HG02798 (cell line): ENCODE measurements at regions not wholly inside any gene's neighbourhood (a gene's known extent, or its start where the extent isn't known, plus 50 kb on each side); places are given as distances from the start of the nearest gene placed in this dataset.
"Not testable (repeated sequence)": the region's sequence is repeated elsewhere in the genome, so short reads cannot be mapped to it uniquely, and the experiment has no call there.

Experiments
- ATAC-seq: cut with Tn5 transposase; IDR thresholded peaks from one replicate; pipeline ENCODE4 v1.9.1; 2021; ENCODE audit warnings: mild to moderate bottlenecking; ENCODE audit not compliant: unreplicated experiment, poor library complexity

GRCh38 chr6:77019081-77019480 lies 444.2 kb downstream of the HTR1B start:
- no peak for ATAC-seq

GRCh38 chr6:77017537-77017936 lies 445.8 kb downstream of the HTR1B start:
- no peak for ATAC-seq

- ATAC-seq = no peak
Observed at GRCh38 chr6:77015350-77015749, 447.9 kb downstream of the HTR1B start.

GRCh38 chr6:77011929-77012545 lies 451.3 kb downstream of the HTR1B start:
- ATAC-seq = no peak

GRCh38 chr6:77010931-77011542 lies 452.3 kb downstream of the HTR1B start:
- no peak for ATAC-seq

GRCh38 chr6:76992553-76992952 lies 470.7 kb downstream of the HTR1B start:
- no peak for ATAC-seq

GRCh38 chr6:76984572-76984971 lies 478.7 kb downstream of the HTR1B start:
- no peak for ATAC-seq

GRCh38 chr6:76982476-76983199 lies 480.7 kb downstream of the HTR1B start:
- ATAC-seq = no peak

- no peak for ATAC-seq
Observed at GRCh38 chr6:76972474-76972873, 490.8 kb downstream of the HTR1B start.

- ATAC-seq = not testable (repeated sequence)
Observed at GRCh38 chr6:76959177-76959576, 504.1 kb downstream of the HTR1B start.

GRCh38 chr6:76942203-76942966 lies 520.9 kb downstream of the HTR1B start:
- ATAC-seq = no peak

GRCh38 chr6:76940191-76940590 lies 523.1 kb downstream of the HTR1B start:
- ATAC-seq = no peak

GRCh38 chr6:76914737-76915136 lies 548.6 kb downstream of the HTR1B start:
- no peak for ATAC-seq

- not testable (repeated sequence) for ATAC-seq
Observed at GRCh38 chr6:76905541-76905940, 557.8 kb downstream of the HTR1B start.

- ATAC-seq = no peak
Observed at GRCh38 chr6:76892542-76892941, 570.7 kb downstream of the HTR1B start.

- ATAC-seq = no peak
Observed at GRCh38 chr6:76888351-76888750, 574.9 kb downstream of the HTR1B start.

- no peak for ATAC-seq
Observed at GRCh38 chr6:76886900-76887299, 576.4 kb downstream of the HTR1B start.

- ATAC-seq = no peak
Observed at GRCh38 chr6:76885861-76886301, 577.4 kb downstream of the HTR1B start.

GRCh38 chr6:76881414-76881813 lies 581.9 kb downstream of the HTR1B start:
- ATAC-seq = no peak

- ATAC-seq = no peak
Observed at GRCh38 chr6:76876922-76877553, 586.3 kb downstream of the HTR1B start.
